HAP-1 (cell line): ENCODE measurements at regions not wholly inside any gene's neighbourhood (a gene's known extent, or its start where the extent isn't known, plus 50 kb on each side); places are given as distances from the start of the nearest gene placed in this dataset.

Source experiments
- DNase-seq, 2 experiments: peaks; one replicate each; pipeline ENCODE4 v3.0.0-alpha.2; 2016 to 2020; ENCODE audit warnings: low spot score in 2 of 2
- H3K27me3 ChIP-seq: fragments of 250-450 bp; sonication (Bioruptor Pico); 2 replicates; pipeline ENCODE4 v1.5.1; 2020; ENCODE audit warnings: low read depth, mild to moderate bottlenecking, moderate library complexity
- H3K36me3 ChIP-seq: fragments of 250-450 bp; sonication (Bioruptor Pico); replicated peaks from 2 replicates; pipeline ENCODE4 v1.5.1; 2020; ENCODE audit warnings: mild to moderate bottlenecking
- H3K4me1 ChIP-seq: fragments of 250-450 bp; sonication (Bioruptor Pico); 2 replicates; pipeline ENCODE4 v1.5.1; 2020; ENCODE audit warnings: mild to moderate bottlenecking
- H3K4me3 ChIP-seq: fragments of 250-450 bp; sonication (Bioruptor Pico); 2 replicates; pipeline ENCODE4 v1.5.1; 2020; ENCODE audit warnings: mild to moderate bottlenecking, moderate library complexity
- H3K9me3 ChIP-seq: fragments of 250-450 bp; sonication (Bioruptor Pico); 2 replicates; pipeline ENCODE4 v1.5.1; 2020; ENCODE audit warnings: mild to moderate bottlenecking, moderate library complexity
- in situ Hi-C: fragments of 300-500 bp; cut with MboI; formaldehyde crosslinking; loops from 3 replicates; pipeline ENCODE4 v1.14.3; 2020; ENCODE audit warnings: low sequenced_read_pairs, inconsistent platforms, mixed read lengths

DNA sequence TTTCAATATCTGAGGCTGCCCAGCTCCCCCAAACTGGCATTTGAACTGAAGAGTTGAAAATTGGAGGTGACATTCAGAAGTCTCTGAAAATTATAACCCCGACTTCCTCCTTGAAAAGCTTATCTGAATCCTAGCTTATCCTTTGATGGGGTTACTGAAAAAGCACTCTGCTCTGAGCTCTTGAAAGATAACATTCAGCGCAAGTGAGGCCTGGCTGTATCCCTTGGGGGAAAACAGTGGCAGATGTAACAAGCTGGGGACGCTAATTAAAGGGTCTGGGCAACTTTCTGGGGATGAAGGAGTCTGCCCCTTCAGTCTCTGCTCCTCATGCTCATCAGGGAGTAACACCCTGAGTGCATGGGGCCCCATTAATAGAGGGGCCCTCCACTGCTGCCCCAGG lies 402.0 kb upstream of the CADM1 start:
- Histone ChIP-seq H3K9me3 (no peaks in the 10 kb centered on the region), H3K4me1 (peaks cover 9% of the 10 kb centered on the region), H3K36me3 (no peaks in the 10 kb centered on the region), H3K4me3 (no peak overlapping the region), H3K27me3 (no peaks in the 10 kb centered on the region)
- no peak for DNase-seq
- in situ Hi-C loops = no loop called here

DNA sequence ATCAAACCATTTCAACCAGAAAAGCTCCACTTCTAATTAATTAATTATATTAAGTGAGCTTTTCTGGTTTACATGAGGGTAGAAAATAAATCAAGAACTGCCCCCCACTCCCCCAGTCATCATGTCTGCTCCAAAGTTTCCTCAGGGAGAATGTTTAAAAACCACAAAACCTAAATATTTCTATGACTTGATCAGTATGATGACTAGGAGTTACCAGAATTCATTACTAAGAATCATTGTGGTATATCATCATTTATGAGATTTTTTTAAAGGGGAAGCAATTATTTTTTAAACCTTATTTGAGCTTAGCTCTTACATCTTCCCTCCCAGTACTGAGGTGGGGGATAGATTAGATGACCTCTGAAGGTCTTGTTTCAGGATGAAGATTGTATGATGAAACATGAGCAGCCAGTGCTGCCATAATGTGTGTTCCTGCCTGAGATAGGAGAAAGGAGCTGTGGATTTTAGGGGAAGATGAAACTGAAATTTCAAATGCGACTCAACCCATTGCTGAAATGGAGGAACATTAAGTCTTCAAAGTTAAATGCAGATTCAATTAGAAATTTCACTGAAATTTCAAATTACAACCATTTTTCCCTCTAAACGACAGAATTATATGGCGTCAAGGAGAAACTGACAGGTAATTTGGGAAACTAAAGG lies 401.3 kb upstream of the CADM1 start:
- H3K4me3 ChIP-seq = no peak overlapping the region
- DNase-seq = no peak
- H3K36me3 ChIP-seq = no peaks in the 10 kb centered on the region
- peaks cover 9% of the 10 kb centered on the region for H3K4me1 ChIP-seq
- H3K27me3 ChIP-seq = no peaks in the 10 kb centered on the region
- in situ Hi-C loops = no loop called here
- H3K9me3 ChIP-seq = no peaks in the 10 kb centered on the region

DNA sequence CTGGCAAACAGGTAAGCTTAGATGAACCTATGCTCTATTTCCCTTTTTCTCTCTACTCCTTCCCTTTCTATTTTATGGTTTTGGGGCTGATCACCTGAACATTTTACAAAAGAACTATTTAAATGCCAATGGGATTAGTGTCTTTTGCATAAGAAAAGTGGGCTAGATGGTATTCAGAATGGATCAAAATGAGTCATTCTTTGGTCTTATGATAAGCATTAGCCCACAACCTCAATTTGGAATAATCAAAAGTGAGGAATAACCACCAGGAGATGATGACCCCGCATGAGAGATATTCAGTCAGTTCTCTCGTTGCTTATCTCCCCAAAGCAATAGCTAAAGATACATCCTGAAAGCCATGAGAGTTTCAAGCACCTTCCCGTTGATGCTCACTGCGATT lies 399.0 kb upstream of the CADM1 start:
- Histone ChIP-seq H3K36me3 (no peaks in the 10 kb centered on the region), H3K27me3 (no peaks in the 10 kb centered on the region), H3K4me3 (no peak overlapping the region), H3K9me3 (no peaks in the 10 kb centered on the region), H3K4me1 (peaks cover 9% of the 10 kb centered on the region)
- DNase-seq = peak in 1 of 2 experiments; percentile 28
- in situ Hi-C loops = no loop called here

DNA sequence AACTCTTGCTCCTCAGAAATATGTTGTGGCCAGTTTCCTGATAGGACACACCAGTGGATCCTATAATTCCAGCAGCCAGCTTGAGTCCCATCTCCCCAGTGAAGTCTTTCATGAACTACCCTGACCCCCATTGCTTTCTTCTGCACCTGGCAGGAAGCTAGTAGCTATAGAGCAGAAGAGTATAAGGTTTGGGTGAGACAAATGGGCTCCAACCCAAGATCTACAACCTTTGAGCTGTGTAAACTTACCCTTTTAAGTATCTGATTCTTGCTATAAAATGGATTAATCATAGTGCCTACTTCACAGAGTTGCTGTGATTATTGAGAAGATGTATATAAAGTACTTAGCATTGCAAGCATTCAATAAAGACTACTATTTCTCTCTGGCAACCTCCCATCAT lies 396.9 kb upstream of the CADM1 start:
- Histone ChIP-seq H3K9me3 (no peaks in the 10 kb centered on the region), H3K36me3 (no peaks in the 10 kb centered on the region), H3K4me3 (no peak overlapping the region), H3K27me3 (no peaks in the 10 kb centered on the region), H3K4me1 (peaks cover 9% of the 10 kb centered on the region)
- no peak for DNase-seq
- in situ Hi-C loops = no loop called here

DNA sequence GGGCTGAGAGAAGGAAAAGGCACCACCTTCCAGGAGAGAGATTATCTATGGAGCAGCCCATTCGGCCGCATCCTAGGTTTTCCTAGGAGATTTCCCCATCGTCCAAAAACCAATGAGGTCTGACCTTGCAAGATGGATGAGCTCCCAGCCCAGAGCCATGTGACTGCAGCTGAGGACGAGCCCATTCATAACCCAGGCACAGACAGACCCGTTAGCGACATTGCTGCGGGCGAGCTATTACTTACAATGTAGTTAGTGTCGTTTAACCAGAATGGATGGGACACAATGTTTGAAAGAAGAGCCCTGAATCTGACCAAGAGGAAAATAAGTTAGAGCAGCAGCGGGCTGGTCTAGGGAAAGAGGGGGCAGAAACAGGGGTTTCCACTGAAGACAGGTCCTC lies 395.9 kb upstream of the CADM1 start:
- Histone ChIP-seq H3K4me3 (no peak overlapping the region), H3K9me3 (no peaks in the 10 kb centered on the region), H3K27me3 (no peaks in the 10 kb centered on the region), H3K36me3 (no peaks in the 10 kb centered on the region), H3K4me1 (peaks cover 9% of the 10 kb centered on the region)
- no peak for DNase-seq
- in situ Hi-C loops = no loop called here

DNA sequence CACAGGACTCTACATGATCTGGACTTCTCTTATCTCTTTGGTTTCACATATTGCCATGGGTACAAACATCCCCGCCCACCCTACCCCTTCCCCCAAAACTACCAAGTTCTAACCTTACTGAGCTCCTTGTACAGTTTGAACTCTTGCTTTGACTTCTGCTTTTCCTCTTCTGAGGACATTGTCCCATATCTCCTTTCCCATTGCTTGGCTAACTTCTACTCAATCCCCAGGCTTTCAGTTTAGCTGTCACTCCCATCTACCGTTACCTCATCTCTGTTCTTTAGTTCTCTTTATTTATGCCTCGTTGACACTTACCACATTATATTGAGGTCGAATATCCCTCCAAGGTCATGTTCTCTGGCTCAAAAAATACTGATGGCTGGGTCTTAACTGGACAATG lies 393.5 kb upstream of the CADM1 start:
- DNase-seq = no peak
- H3K36me3 ChIP-seq = no peaks in the 10 kb centered on the region
- H3K27me3 ChIP-seq = no peaks in the 10 kb centered on the region
- H3K4me3 ChIP-seq = no peak overlapping the region
- H3K9me3 ChIP-seq = no peaks in the 10 kb centered on the region
- H3K4me1 ChIP-seq = no peaks in the 10 kb centered on the region
- in situ Hi-C loops = no loop called here

DNA sequence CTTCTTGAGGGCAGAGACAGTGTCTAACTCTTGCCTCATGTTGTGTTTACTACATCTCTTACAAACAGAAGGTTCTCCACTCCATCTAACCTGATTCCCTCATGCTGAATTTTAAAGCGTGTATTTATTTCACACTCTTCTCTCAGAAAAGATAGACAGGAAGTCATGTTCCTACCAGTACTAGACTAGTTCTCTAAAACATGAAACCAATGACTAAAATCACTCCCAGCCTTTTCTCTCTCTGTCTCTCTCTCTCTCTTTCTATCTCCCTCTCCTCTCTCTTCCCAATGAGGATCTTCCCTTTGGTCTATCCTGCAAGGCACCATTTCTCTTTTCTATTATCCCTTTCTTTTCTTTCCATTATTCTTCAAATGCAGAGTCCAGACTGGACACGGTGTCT lies 391.9 kb upstream of the CADM1 start:
- no peak for DNase-seq
- H3K27me3 ChIP-seq = no peaks in the 10 kb centered on the region
- no peak overlapping the region for H3K4me3 ChIP-seq
- no peaks in the 10 kb centered on the region for H3K36me3 ChIP-seq
- H3K9me3 ChIP-seq = no peaks in the 10 kb centered on the region
- H3K4me1 ChIP-seq = no peaks in the 10 kb centered on the region
- in situ Hi-C loops = no loop called here

DNA sequence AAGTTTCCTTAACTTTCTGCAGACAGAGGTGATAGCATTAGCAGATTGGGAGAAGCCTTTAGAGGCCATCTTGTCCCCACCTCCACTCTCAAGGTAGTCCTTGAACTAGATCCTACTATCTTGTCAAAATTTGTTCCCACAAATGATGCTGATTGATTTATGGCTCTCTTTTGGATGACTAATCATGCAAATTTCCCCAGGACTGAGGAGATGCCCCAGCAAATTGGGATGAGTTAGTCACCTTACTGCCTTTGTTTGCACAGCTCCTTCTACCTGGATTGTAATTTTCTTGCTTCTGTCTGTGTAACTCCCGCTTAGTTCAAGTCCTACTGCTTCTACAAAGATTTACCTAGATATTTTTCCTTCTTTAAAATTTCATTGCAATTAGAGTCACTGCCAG lies 391.4 kb upstream of the CADM1 start:
- Histone ChIP-seq H3K4me3 (no peak overlapping the region), H3K9me3 (no peaks in the 10 kb centered on the region)
- in situ Hi-C loops = no loop called here

DNA sequence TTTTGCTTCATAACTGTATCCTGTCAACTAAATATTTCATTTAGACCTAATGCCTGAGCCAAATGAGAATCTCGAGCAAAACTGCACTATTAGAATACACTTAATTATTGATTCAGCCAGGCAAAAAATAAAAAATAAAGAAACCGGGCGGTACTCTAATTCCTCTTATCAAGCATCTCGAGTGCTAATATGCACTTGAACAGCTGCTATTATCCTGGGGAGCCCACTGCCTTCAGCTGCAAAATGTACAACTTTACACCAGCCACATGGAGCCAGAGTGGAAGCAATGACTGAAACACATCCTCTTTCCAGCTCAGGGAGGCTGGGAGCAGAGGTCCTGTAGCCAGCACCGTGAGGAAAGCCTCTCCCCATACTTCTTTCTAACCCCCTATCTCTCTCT lies 390.0 kb upstream of the CADM1 start:
- in situ Hi-C loops = no loop called here
- no peaks in the 10 kb centered on the region for H3K27me3 ChIP-seq
- no peaks in the 10 kb centered on the region for H3K36me3 ChIP-seq
- no peaks in the 10 kb centered on the region for H3K4me1 ChIP-seq
- H3K4me3 ChIP-seq = no peak overlapping the region
- no peak for DNase-seq
- no peaks in the 10 kb centered on the region for H3K9me3 ChIP-seq

More for the DNA sequence above, 391.4 kb upstream of the CADM1 start:
- Histone ChIP-seq H3K36me3 (no peaks in the 10 kb centered on the region), H3K4me1 (no peaks in the 10 kb centered on the region), H3K27me3 (no peaks in the 10 kb centered on the region)
- no peak for DNase-seq

DNA sequence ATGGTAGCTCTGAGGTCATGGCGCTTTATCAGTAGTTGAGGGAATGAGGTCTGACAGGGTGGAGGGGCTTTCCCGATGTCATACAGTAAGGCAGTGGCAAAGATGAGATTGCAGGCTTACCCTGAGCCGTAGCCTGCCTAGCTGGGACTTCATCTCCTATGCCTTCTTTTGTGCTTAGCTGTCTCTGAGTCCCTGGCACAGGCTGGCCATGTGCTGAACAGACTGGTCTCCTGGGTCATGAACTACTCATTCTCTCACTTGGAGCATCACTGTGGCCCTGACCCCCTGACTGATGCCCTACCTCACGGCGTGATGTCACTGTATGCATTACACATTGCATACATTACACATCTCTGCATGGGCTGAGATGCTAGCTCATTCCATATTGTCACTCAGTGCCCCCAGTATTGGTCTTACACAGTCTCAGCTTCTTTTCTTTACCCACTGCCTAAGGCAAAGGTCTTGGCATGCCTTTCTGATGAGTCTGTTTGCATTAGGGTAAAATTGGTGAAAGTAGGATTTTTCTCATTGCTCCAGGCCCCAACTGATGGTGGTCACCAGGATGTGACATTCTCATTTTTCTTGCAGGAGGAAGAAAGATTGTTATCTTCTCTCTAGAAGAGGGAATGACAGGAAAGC lies 389.4 kb upstream of the CADM1 start:
- H3K27me3 ChIP-seq = no peaks in the 10 kb centered on the region
- no peak for DNase-seq
- no peak overlapping the region for H3K4me3 ChIP-seq
- H3K9me3 ChIP-seq = no peaks in the 10 kb centered on the region
- H3K36me3 ChIP-seq = no peaks in the 10 kb centered on the region
- in situ Hi-C loops = no loop called here
- H3K4me1 ChIP-seq = no peaks in the 10 kb centered on the region

DNA sequence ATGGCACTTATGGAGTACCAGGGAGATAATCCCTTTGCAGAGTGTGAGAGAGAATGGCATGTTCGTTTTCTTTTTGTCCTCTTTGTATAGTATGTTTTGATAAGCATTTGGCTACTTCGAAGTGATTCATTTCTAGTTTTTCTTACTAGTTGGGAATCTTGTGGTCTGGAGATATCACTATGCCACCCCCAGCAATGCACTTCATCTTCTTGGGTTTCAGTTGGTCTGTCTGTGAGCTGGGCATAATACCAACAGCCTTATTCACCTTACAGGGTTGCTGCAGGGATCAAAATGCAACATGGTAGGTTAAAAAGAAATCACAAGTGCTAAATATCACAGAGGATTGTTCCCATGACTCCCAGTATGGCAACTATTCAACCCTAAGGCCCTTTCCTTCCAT lies 387.8 kb upstream of the CADM1 start:
- no peak for DNase-seq
- Histone ChIP-seq H3K36me3 (no peaks in the 10 kb centered on the region), H3K4me3 (no peak overlapping the region), H3K27me3 (no peaks in the 10 kb centered on the region), H3K4me1 (no peaks in the 10 kb centered on the region), H3K9me3 (no peaks in the 10 kb centered on the region)
- in situ Hi-C loops = no loop called here

DNA sequence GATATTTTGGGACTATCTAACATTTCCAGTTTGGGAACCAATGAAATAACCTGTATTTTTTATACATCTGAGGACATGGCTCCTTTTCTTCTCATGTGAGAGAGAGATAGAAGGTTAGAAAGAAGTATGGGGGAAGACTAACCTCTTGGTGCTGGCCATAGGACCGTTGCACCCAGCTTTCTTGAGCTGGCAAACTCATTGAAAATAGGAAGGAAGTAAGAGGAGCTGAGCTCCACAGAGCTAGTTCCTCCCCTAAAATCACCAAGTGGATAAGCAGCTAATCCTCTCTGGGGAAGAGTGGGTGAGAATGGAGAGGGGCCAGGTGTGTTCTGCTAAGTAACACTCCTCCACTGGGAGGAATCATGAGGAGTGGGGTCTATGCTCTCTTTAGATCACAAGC lies 387.4 kb upstream of the CADM1 start:
- DNase-seq = no peak
- no peaks in the 10 kb centered on the region for H3K27me3 ChIP-seq
- no peaks in the 10 kb centered on the region for H3K36me3 ChIP-seq
- no peaks in the 10 kb centered on the region for H3K9me3 ChIP-seq
- no peaks in the 10 kb centered on the region for H3K4me1 ChIP-seq
- in situ Hi-C loops = no loop called here
- no peak overlapping the region for H3K4me3 ChIP-seq

DNA sequence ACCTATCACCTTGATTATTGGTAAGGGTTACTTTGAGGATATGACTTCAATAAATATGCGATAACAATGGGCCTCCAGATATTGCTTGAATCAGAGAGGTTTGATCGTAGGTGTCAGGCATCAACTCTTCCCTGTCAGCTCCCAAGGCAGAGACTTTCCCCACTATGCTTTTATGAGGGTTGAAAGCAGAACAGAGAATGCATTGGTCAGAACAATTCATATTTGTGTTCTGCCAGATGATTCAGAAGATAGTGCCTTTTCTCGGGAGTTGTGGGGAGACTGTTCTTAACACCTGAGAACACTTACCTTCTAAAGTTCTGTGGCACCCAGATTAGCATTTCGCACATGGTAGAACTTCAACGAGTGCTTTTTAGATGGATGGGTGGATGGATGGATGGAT lies 386.3 kb upstream of the CADM1 start:
- Histone ChIP-seq H3K27me3 (no peaks in the 10 kb centered on the region), H3K9me3 (no peaks in the 10 kb centered on the region), H3K36me3 (no peaks in the 10 kb centered on the region), H3K4me3 (no peak overlapping the region), H3K4me1 (no peaks in the 10 kb centered on the region)
- no peak for DNase-seq
- in situ Hi-C loops = no loop called here

DNA sequence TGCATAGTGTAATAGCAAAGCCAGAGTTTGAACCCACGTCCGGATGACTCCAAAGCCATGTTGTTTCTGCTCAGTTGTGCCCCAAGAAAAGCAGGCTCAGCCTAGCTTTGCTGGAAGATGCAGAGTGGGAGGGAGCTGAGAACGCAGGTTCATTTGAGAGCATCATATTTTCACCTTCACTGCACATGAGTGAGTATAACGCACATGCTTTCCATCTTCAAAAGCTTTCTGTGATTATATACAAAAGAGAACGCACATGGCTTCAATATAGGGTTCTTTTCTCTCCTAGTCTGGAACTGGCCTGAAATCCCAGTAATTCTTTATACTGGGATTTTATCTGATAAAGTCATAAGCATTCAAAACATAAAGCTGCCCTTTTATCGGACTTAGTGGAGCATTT lies 385.5 kb upstream of the CADM1 start:
- H3K4me3 ChIP-seq = no peak overlapping the region
- no peak for DNase-seq
- no peaks in the 10 kb centered on the region for H3K27me3 ChIP-seq
- in situ Hi-C loops = no loop called here
- H3K36me3 ChIP-seq = no peaks in the 10 kb centered on the region
- no peaks in the 10 kb centered on the region for H3K4me1 ChIP-seq
- no peaks in the 10 kb centered on the region for H3K9me3 ChIP-seq

DNA sequence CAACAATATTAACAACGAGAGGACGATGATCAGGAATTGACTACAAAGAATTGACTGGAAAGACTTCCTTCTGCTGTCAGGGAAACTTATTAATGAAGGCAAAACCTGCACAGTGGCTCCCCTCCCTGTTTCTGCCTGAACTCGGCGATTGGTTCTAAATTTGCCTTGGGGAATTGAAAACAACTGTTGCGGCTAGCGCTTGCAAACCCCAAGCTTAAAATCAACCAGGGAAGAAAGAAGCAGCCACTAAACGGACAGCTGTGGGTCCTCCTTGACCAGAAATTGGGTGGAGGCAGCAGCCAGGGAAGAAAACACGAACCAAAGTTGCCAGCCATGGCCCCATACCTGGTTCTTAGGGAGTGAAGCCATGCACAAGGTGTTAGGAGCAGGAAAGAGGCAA lies 383.5 kb upstream of the CADM1 start:
- in situ Hi-C loops = no loop called here
- Histone ChIP-seq H3K9me3 (no peaks in the 10 kb centered on the region), H3K4me3 (no peak overlapping the region), H3K27me3 (no peaks in the 10 kb centered on the region), H3K4me1 (no peaks in the 10 kb centered on the region), H3K36me3 (no peaks in the 10 kb centered on the region)
- DNase-seq = no peak
